ENCODE measurements at regions not wholly inside any gene's neighbourhood (a gene's known extent, or its start where the extent isn't known, plus 50 kb on each side); places are given as distances from the start of the nearest gene placed in this dataset.

DNA sequence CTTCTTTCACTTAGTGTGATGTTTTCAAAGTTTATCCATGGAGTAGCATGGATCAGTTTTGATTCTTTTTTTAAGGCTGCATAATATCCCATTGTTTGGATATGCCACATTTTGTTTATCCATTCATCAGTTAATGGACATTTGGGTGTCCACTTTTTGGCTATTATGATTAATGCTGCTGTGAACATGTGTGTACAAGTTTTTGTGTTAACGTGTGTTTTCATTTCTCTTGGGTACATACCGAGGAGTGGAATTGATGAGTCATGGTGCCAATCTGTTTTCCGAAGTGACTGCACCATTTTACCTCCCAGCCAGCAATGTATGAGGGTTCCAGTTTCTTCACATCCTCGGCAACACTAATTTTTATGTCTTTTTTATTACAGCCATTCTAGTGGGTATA lies 78.4 kb upstream of the CCDC28A start:
- H3K4me3 ChIP-seq (ENCODE audit: low read depth, low read length) = no peak overlapping the region
- DNase-seq (ENCODE audit: low read depth) = no peak
- TF ChIP-seq, protein P1, sequence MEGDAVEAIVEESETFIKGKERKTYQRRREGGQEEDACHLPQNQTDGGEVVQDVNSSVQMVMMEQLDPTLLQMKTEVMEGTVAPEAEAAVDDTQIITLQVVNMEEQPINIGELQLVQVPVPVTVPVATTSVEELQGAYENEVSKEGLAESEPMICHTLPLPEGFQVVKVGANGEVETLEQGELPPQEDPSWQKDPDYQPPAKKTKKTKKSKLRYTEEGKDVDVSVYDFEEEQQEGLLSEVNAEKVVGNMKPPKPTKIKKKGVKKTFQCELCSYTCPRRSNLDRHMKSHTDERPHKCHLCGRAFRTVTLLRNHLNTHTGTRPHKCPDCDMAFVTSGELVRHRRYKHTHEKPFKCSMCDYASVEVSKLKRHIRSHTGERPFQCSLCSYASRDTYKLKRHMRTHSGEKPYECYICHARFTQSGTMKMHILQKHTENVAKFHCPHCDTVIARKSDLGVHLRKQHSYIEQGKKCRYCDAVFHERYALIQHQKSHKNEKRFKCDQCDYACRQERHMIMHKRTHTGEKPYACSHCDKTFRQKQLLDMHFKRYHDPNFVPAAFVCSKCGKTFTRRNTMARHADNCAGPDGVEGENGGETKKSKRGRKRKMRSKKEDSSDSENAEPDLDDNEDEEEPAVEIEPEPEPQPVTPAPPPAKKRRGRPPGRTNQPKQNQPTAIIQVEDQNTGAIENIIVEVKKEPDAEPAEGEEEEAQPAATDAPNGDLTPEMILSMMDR (IDR thresholded peaks at IDR 0.05; ENCODE audit: low read depth, low read length, missing control alignments) = no peak

DNA sequence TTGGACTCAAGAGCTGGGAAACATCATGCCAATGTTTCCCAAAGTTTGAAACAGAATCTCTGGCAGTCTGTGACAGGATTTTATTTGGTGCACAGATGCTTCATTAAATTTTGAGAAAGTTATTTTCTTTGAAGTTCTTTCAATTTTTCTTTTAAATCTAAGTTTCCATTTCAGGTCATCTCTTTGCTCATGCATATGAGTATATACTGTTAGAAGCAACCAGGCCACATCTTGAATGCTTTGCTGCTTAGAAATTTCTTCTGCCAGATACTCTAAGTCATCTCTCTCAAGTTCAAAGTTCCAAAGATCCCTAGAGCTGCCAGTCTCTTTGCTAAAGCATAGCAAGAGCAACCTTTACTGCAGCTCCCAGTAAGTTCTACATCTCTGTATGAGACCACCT lies 59.1 kb upstream of the CCDC28A start:
- DNase-seq (ENCODE audit: low read depth) = no peak
- TF ChIP-seq, protein P1 (IDR thresholded peaks at IDR 0.05; ENCODE audit: low read depth, low read length, missing control alignments) = no peak
- H3K4me3 ChIP-seq (ENCODE audit: low read depth, low read length) = no peak overlapping the region

DNA sequence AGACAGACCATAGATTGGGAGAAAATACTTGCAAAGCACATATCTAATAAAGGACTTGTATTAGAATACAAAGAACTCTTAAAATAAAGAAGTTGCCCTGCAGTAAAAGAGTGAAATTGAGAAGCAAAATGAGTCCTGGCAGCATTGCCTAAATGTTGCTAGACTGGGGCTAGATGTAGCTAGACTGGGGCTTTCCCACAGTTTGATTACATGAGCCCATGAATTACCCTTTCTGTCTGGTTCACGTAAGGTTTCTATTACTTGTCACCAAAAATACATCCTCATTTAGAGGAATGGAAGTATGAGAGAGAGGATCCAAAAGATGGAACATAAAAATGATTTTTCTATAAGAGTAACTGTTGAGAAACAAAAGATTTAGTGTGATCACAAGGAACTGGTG lies 57.6 kb upstream of the CCDC28A start:
- TF ChIP-seq, protein P1 (IDR thresholded peaks at IDR 0.05; ENCODE audit: low read depth, low read length, missing control alignments) = no peak
- no peak overlapping the region for H3K4me3 ChIP-seq (ENCODE audit: low read depth, low read length)
- no peak for DNase-seq (ENCODE audit: low read depth)

DNA sequence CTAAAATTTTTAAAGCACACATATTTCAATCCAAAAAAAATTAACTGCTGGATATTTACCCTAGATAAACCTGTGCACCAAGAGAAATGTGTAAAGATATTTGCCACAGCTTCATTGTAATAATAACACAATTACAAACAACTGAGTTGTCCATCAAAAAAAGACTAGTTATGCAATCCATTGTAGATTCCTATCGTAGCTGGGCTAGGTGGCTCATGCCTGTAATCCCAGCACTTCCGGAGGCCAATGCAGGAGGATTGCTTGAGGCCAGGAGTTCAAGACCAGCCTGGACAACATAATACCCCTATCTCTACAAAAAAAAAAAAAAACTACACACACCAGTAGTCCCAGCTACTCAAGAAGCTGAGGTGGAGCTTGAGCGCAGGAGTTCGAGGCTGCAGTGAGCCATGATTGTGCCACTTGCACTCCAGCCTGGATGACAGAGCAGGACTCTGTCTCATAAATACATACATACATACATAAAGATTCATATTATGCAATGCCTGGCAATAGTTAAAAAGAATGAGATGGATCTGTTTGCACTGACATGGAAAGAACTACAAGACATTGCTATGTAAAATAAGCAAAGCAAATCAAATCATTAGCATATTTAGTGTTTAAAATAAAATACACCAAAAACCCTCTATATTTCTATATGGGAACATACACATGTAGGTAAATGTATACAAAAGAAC lies 56.5 kb upstream of the CCDC28A start:
- H3K4me3 ChIP-seq (ENCODE audit: low read depth, low read length) = no peak overlapping the region
- no peak for DNase-seq (ENCODE audit: low read depth)
- TF ChIP-seq, protein P1 (IDR thresholded peaks at IDR 0.05; ENCODE audit: low read depth, low read length, missing control alignments) = no peak

DNA sequence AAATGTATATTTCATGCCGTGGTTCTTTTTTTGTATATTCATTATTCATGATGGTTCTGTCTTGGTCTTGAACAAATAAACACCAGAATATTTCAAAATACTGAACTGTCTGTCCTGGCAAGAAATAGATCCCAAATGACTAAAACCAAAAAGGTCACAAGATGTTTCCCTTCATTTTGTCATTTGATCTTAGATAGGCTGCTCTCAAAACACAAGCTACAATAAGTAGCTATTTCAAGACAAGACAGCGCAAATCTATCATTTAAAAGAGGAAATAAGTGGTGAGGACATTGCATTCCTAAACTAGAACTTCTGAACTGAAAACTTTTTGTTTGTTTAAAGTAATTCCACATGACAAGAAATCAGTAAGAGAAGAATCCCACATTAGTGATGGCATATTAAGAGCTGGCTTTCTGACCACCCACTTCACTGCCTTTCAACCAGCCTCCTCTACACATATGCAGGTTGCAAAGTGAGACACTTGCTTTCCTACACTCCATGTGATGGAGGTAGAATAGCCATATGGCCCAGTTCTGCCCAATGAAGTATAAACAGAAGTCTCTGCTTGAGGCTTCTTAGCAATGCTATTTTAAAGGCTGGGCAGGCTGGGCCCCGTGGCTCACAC lies 54.4 kb upstream of the CCDC28A start:
- H3K4me3 ChIP-seq (ENCODE audit: low read depth, low read length) = no peak overlapping the region
- DNase-seq (ENCODE audit: low read depth) = no peak
- TF ChIP-seq, protein P1 (IDR thresholded peaks at IDR 0.05; ENCODE audit: low read depth, low read length, missing control alignments) = no peak

DNA sequence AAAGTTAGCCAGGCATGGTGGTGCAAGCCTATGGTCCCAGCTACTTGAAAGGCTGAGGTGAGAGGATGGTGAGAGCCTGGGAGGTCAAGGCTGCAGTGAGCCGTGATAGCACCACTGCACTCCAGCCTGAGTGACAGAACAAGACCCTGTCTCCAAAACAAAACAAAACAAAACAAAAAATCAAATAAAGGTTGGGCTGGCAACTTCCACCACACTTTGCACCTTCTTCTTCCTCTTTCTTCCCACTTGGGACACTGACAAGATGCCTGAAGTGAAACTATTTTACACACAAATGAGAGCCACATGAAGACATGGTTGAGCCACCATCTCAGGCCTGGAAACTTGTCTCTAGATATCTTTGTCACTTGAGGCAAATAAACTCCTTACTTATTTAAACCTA lies 53.8 kb upstream of the CCDC28A start:
- no peak for DNase-seq (ENCODE audit: low read depth)
- H3K4me3 ChIP-seq (ENCODE audit: low read depth, low read length) = no peak overlapping the region
- TF ChIP-seq, protein P1 (IDR thresholded peaks at IDR 0.05; ENCODE audit: low read depth, low read length, missing control alignments) = no peak
